GM21825 (cell line): ENCODE measurements at regions not wholly inside any gene's neighbourhood (a gene's known extent, or its start where the extent isn't known, plus 50 kb on each side); places are given as distances from the start of the nearest gene placed in this dataset.
"Not testable (repeated sequence)": the region's sequence is repeated elsewhere in the genome, so short reads cannot be mapped to it uniquely, and the experiment has no call there.

ENCODE experiments used
- ATAC-seq: cut with Tn5 transposase; IDR thresholded peaks from one replicate; pipeline ENCODE4 v1.9.1; 2021; ENCODE audit warnings: mild to moderate bottlenecking, moderate library complexity; ENCODE audit not compliant: unreplicated experiment

GRCh38 chr7:69426705-69427104 lies 171.6 kb upstream of the AUTS2 start:
- ATAC-seq: no peak

GRCh38 chr7:69428089-69428488 lies 170.2 kb upstream of the AUTS2 start:
- no peak for ATAC-seq

- no peak for ATAC-seq
Measured at GRCh38 chr7:69429911-69430383, 168.3 kb upstream of the AUTS2 start.

- no peak for ATAC-seq
Measured at GRCh38 chr7:69430384-69431021, 167.8 kb upstream of the AUTS2 start.

DNA sequence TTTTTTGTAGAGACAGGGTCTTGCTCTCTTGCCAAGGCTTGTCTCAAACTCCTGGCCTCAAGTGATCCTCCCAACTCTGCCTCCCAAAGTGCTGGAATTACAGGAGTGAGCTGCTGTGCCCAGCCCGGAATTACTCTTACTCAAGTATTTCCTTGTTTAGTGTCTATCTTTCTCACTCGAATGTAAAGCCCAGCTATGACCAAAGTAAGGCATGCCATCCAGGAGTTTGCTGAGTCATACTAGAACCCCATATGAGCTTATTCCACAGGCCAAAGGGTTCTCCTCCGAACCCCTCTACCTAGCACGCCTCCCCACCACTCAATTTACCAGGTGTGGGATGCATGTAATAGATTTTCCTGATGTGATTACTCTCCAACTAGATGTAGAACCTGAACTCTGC lies 166.6 kb upstream of the AUTS2 start:
- ATAC-seq: no peak

- ATAC-seq: not testable (repeated sequence)
Measured at GRCh38 chr7:69432276-69432675, 166.0 kb upstream of the AUTS2 start.

- ATAC-seq: no peak
Measured at GRCh38 chr7:69433081-69433480, 165.2 kb upstream of the AUTS2 start.

- ATAC-seq: no peak
Measured at GRCh38 chr7:69434398-69434815, 163.9 kb upstream of the AUTS2 start.

DNA sequence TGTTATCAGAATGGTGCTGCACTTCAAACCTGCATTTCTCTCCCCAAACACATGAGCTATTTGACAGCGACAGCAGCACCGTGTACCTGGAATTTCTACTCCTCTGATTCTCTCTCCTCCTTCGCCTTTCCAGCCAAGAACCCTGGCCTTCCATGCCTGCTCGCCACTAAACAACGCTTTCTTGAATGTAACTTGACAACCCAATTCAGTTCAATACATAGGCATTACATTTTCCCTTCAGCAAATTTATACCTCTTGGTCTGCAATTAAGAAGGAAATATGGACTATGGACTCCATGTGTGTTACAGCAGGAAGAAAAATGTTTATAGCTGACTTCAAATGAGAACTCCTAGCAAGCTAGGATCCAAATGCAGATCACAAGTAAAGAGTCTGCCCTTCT lies 162.6 kb upstream of the AUTS2 start:
- ATAC-seq: no peak

- no peak for ATAC-seq
Measured at GRCh38 chr7:69436946-69437345, 161.3 kb upstream of the AUTS2 start.

GRCh38 chr7:69438584-69439412 lies 159.5 kb upstream of the AUTS2 start:
- ATAC-seq: no peak

- no peak for ATAC-seq
Measured at GRCh38 chr7:69439636-69440325, 158.5 kb upstream of the AUTS2 start.

DNA sequence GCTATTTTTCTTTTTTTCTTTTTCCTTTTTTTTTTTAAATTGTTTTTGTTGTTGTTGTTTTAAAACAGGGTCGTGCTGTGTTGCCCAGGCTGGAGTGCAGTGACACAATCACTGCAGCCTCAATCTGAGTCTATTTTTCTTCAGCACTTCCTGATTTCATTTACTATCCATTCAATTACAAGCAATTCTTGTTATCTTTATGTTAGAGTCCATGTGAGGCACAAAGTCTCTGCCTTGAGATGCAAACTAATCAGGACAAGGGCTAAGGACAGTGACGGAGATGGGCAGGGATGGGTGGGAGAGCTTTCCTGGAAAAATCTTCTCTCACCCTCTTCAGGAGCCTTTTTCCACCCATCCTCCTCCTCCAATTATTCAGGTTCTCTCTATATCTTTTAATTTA lies 157.3 kb upstream of the AUTS2 start:
- ATAC-seq: no peak

GRCh38 chr7:69443136-69443535 lies 155.1 kb upstream of the AUTS2 start:
- ATAC-seq: no peak

GRCh38 chr7:69445541-69445940 lies 152.7 kb upstream of the AUTS2 start:
- no peak for ATAC-seq

GRCh38 chr7:69446213-69446612 lies 152.1 kb upstream of the AUTS2 start:
- not testable (repeated sequence) for ATAC-seq

DNA sequence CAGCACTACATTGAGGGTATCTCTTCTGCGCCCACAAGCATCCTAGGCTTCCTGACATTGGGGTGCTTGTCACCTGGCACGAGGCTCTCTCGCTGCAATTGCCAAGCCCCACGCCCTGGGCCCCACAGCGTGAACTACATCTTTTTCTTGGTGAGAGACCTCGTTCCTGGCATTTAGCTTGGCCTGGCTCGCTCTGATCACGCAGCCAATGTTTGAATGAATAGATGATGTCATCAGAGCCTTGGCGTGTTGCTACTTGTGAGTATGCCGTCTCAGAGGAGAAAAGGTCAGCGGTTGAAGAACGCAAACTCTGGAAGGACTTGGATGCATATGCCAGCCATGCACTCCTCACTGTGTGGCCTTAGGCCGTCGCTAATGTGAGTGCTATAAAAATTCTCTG lies 150.2 kb upstream of the AUTS2 start:
- ATAC-seq: no peak

GRCh38 chr7:69450456-69450855 lies 147.8 kb upstream of the AUTS2 start:
- no peak for ATAC-seq

DNA sequence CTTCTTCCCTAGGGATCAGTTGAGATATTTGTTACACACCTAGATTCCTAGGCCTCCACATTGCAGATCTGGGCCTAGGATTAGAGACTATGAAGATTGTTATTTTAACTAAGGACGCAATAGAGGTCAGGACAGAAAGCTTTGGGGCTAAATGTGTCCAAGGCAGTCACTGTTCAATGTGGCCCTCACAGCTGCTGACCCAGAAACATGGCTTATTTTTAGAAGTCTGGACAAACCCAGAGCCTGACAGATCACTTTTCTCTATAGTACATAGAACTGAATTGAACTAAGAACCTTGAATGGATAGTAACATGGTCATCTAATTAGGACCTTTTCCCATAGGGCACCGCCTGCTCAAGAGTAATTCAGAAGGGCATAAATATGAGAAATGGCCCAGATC lies 146.6 kb upstream of the AUTS2 start:
- ATAC-seq: no peak

GRCh38 chr7:69452797-69453196 lies 145.5 kb upstream of the AUTS2 start:
- no peak for ATAC-seq

GRCh38 chr7:69457595-69458504 lies 140.4 kb upstream of the AUTS2 start:
- no peak for ATAC-seq
